Spinal cord (tissue), 9 donors: ENCODE measurements at regions not wholly inside any gene's neighbourhood (a gene's known extent, or its start where the extent isn't known, plus 50 kb on each side); places are given as distances from the start of the nearest gene placed in this dataset.
"Not testable (repeated sequence)": the region's sequence is repeated elsewhere in the genome, so short reads cannot be mapped to it uniquely, and the experiment has no call there.

Experiments used
- DNase-seq, 6 donors: peaks; one replicate each; pipeline versions ENCODE4 v3.0.0 to v3.0.0-alpha.2; 2013 to 2015; ENCODE audit warnings: low spot score in 6 of 6, low read depth in 4 of 6
- H3K27ac ChIP-seq: one replicate; pipeline ENCODE4 v1.5.1; 2013; ENCODE audit warnings: low read depth, low read length, control low read depth
- H3K27me3 ChIP-seq: one replicate; pipeline ENCODE4 v1.6.1; 2013; ENCODE audit warnings: low read length; ENCODE audit not compliant: control insufficient read depth, insufficient read depth
- H3K36me3 ChIP-seq: one replicate; pipeline ENCODE4 v1.6.1; 2013; ENCODE audit warnings: low read length; ENCODE audit not compliant: control insufficient read depth, insufficient read depth
- H3K4me1 ChIP-seq: one replicate; pipeline ENCODE4 v1.6.1; 2013; ENCODE audit warnings: low read length; ENCODE audit not compliant: control insufficient read depth, insufficient read depth
- H3K4me3 ChIP-seq: one replicate; pipeline ENCODE4 v1.5.1; 2013; ENCODE audit warnings: low read depth, low read length, control low read depth
- H3K9me3 ChIP-seq: one replicate; pipeline ENCODE4 v1.6.1; 2013; ENCODE audit warnings: low read length; ENCODE audit not compliant: control insufficient read depth, insufficient read depth
- WGBS: methylation state at CpG from one replicate; pipeline ENCODE4 v1.1.5; 2013; ENCODE audit warnings: missing lambda C conversion rate; ENCODE audit not compliant: insufficient coverage; 5-methylcytosine and 5-hydroxymethylcytosine counted together
- donor health status: healthy.

- not testable (repeated sequence) for H3K36me3 ChIP-seq, H3K27me3 ChIP-seq, DNase-seq, H3K9me3 ChIP-seq, H3K4me1 ChIP-seq, H3K4me3 ChIP-seq, H3K27ac ChIP-seq
- 83% methylated on average over 1 of the region's 4 CpGs for WGBS
Observed at GRCh38 chr10:53155674-53156073, 383.1 kb upstream of the MBL2 start.

GRCh38 chr10:53153831-53154230 lies 381.2 kb upstream of the MBL2 start:
- H3K9me3 ChIP-seq: no peaks in the 10 kb centered on the region
- no peaks in the 10 kb centered on the region for H3K36me3 ChIP-seq
- DNase-seq: no peak

GRCh38 chr10:53140506-53140905 lies 367.9 kb upstream of the MBL2 start:
- H3K9me3 ChIP-seq: no peaks in the 10 kb centered on the region
- H3K27me3 ChIP-seq: no peaks in the 10 kb centered on the region
- no peak for DNase-seq
- H3K4me3 ChIP-seq: no peak overlapping the region
- H3K27ac ChIP-seq: no peak overlapping the region
- H3K4me1 ChIP-seq: no peaks in the 10 kb centered on the region
- WGBS: no CpG with 5 or more reads among the region's 1 CpG
- H3K36me3 ChIP-seq: no peaks in the 10 kb centered on the region

More at GRCh38 chr10:53153831-53154230, 381.2 kb upstream of the MBL2 start:
- no peak overlapping the region for H3K4me3 ChIP-seq
- H3K4me1 ChIP-seq: no peaks in the 10 kb centered on the region
- H3K27me3 ChIP-seq: no peaks in the 10 kb centered on the region
- WGBS: no CpG with 5 or more reads among the region's 1 CpG
- H3K27ac ChIP-seq: no peak overlapping the region

- no peaks in the 10 kb centered on the region for H3K4me1 ChIP-seq
- H3K27me3 ChIP-seq: no peaks in the 10 kb centered on the region
- no peaks in the 10 kb centered on the region for H3K9me3 ChIP-seq
- H3K27ac ChIP-seq: no peak overlapping the region
- H3K36me3 ChIP-seq: no peaks in the 10 kb centered on the region
- H3K4me3 ChIP-seq: no peak overlapping the region
- WGBS: 100% methylated on average over 1 of the region's 2 CpGs
- DNase-seq: no peak
Observed at GRCh38 chr10:53135897-53136253, 363.3 kb upstream of the MBL2 start.

GRCh38 chr10:53135213-53135896 lies 362.8 kb upstream of the MBL2 start:
- no peak for DNase-seq
- no peaks in the 10 kb centered on the region for H3K9me3 ChIP-seq
- H3K27ac ChIP-seq: no peak overlapping the region
- no peaks in the 10 kb centered on the region for H3K4me1 ChIP-seq
- 100% methylated on average over 1 of the region's 2 CpGs for WGBS
- H3K4me3 ChIP-seq: no peak overlapping the region
- H3K27me3 ChIP-seq: no peaks in the 10 kb centered on the region
- no peaks in the 10 kb centered on the region for H3K36me3 ChIP-seq

GRCh38 chr10:53134050-53134449 lies 361.5 kb upstream of the MBL2 start:
- H3K27ac ChIP-seq: no peak overlapping the region
- no peaks in the 10 kb centered on the region for H3K27me3 ChIP-seq
- no peak overlapping the region for H3K4me3 ChIP-seq
- H3K4me1 ChIP-seq: no peaks in the 10 kb centered on the region
- no peaks in the 10 kb centered on the region for H3K36me3 ChIP-seq
- no peaks in the 10 kb centered on the region for H3K9me3 ChIP-seq
- DNase-seq: no peak
- 67% methylated on average over 2 of the region's 4 CpGs for WGBS

- Histone ChIP-seq H3K36me3 (no peaks in the 10 kb centered on the region), H3K4me1 (no peaks in the 10 kb centered on the region), H3K27me3 (no peaks in the 10 kb centered on the region), H3K9me3 (no peaks in the 10 kb centered on the region), H3K27ac (no peak overlapping the region), H3K4me3 (no peak overlapping the region)
- no peak for DNase-seq
Observed at GRCh38 chr10:53130337-53130736, 357.8 kb upstream of the MBL2 start.

- Histone ChIP-seq H3K36me3 (no peaks in the 10 kb centered on the region), H3K9me3 (no peaks in the 10 kb centered on the region), H3K27ac (no peak overlapping the region), H3K4me1 (no peaks in the 10 kb centered on the region), H3K4me3 (no peak overlapping the region), H3K27me3 (no peaks in the 10 kb centered on the region)
- no CpG with 5 or more reads among the region's 4 CpGs for WGBS
- no peak for DNase-seq
Observed at GRCh38 chr10:53127686-53128085, 355.1 kb upstream of the MBL2 start.

GRCh38 chr10:53123311-53123710 lies 350.7 kb upstream of the MBL2 start:
- no peaks in the 10 kb centered on the region for H3K9me3 ChIP-seq
- no CpG with 5 or more reads among the region's 4 CpGs for WGBS

GRCh38 chr10:53122281-53122680 lies 349.7 kb upstream of the MBL2 start:
- Histone ChIP-seq H3K36me3 (no peaks in the 10 kb centered on the region), H3K4me3 (no peak overlapping the region), H3K4me1 (no peaks in the 10 kb centered on the region), H3K27ac (no peak overlapping the region), H3K9me3 (no peaks in the 10 kb centered on the region), H3K27me3 (no peaks in the 10 kb centered on the region)
- WGBS: 82% methylated on average over 3 of the region's 4 CpGs
- DNase-seq: no peak

More at GRCh38 chr10:53123311-53123710, 350.7 kb upstream of the MBL2 start:
- no peak overlapping the region for H3K4me3 ChIP-seq
- DNase-seq: no peak
- no peaks in the 10 kb centered on the region for H3K36me3 ChIP-seq
- H3K27ac ChIP-seq: no peak overlapping the region
- H3K27me3 ChIP-seq: no peaks in the 10 kb centered on the region
- H3K4me1 ChIP-seq: no peaks in the 10 kb centered on the region
